HG03108 (cell line): ENCODE measurements at regions not wholly inside any gene's neighbourhood (a gene's known extent, or its start where the extent isn't known, plus 50 kb on each side); places are given as distances from the start of the nearest gene placed in this dataset.

Experiments
- ATAC-seq: cut with Tn5 transposase; IDR thresholded peaks from one replicate; pipeline ENCODE4 v1.9.1; 2021; ENCODE audit warnings: moderate library complexity; ENCODE audit not compliant: unreplicated experiment

DNA sequence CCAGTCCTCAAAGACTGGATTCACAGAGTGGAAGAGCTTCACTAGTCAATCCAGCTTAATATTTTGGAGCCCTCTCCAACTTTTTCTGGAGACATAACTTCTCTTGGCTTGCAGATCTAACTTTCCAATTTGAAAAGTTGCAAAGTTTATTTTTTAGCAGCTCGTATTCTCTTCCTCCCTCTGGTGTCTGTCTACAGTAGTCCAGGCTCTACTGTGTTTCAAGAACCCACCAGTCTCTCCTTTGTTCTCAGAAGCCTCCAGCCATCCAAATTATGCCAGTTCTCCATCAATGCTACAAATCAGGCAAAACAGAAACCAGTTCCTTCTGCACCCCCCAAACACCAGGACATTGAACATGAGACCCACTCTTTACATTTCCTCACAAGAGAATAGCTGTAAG, 376.1 kb upstream of the OPRM1 start:
- ATAC-seq: no peak

DNA sequence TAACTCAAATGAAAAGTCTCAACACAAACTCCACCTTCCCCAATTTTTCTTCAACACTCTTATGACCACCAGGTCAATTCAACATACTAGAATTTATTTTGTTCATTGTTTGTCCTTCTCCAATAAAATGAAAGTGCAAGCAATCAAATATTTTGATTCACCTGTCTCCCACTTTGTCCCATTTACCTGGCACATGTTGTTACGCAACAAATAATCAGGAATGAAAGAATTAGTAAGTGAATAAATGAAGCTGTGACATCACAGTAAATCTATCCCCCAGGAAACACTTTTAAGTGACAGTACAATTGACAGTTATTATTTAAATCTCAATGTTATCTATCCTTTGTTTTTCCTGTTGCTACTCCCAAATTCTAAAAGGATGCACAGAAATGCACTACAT, 393.7 kb upstream of the OPRM1 start:
- ATAC-seq: no peak

- ATAC-seq: no peak
Observed at GRCh38 chr6:153644000-153644399, 395.0 kb upstream of the OPRM1 start.

DNA sequence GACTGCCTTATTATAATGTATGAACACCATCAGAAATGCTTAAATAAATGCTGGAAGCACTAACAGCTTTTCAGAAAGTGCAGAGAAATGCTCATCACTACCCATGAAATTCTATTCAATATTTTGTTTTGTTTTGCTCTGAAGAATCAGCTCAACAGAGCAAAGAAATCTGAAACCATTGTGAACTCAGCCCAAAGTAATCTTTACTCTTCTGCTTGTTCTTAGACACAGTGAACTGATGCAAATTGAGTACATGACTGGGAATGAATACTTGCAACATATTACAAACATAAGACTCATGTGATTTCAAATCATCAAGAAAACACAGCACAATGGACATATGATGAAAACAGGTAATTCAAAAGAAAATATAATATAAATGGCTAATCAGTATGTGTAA, 404.6 kb upstream of the OPRM1 start:
- no peak for ATAC-seq

- ATAC-seq: no peak
Observed at GRCh38 chr6:153625089-153625488, 414.0 kb upstream of the OPRM1 start.

- no peak for ATAC-seq
Observed at GRCh38 chr6:153624528-153624927, 414.5 kb upstream of the OPRM1 start.

DNA sequence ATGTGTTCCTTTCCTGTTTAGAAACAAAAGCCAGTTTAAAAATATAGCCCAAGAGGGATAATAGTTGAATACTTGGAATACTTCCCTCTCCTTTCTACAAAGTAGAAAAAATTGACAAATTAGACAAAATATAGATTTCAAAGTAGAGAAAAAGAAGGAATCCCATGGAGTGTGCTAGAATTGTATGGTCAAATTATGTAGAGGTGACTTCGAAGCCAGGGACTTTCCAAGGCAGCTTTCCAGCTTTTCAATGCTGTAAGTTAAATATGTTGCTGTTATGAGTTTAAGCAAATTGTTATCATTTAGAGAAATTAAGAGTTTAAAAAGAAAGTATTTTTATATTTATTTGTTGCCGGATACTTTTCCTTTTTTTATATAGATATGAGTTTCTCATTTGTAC, 415.5 kb upstream of the OPRM1 start:
- ATAC-seq: no peak

- ATAC-seq: no peak
Observed at GRCh38 chr6:153621491-153621890, 417.5 kb upstream of the OPRM1 start.

- ATAC-seq: no peak
Observed at GRCh38 chr6:153621070-153621469, 418.0 kb upstream of the OPRM1 start.

DNA sequence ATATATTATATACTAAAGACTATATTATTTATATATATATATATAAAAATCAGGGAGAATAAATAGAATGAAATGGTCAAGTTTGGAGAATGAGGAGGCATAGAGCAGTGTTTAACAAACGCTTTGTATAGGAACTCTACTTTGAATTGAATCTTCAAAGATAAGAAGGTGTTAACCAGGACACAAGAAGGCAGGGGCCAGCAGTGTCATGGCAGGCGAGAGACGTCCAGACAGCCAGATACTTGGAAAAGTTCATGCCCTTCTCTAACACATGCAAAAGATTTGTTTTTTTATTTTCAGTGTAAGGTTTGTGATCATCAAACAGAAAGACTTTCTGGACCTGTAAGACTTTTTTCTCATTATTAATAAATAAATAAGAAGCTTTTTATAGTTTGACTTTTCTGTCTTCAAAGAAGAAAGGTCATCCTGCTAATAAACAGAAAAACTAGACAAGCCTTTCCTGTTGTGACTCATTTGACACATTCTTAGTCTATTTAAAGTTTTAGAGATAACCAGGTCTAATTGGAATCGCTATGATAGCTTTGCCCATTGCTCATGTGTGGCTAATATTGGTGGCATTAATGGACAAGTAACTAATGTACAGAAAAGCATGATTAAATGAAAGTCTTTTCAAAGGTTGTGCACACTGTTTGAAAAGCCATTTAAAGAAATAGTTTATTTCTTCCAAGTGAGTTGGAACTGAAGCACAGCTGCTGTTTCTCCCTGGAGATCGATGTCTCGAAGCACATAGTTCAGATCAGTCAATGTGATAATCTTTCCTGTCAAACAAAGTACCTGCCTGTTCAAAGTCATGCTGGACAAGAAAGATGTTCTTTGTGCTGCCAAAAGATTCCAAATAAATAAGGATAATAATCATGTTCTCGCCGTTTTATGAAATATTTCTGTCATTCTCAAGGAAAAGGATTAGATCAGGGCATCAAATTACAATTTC, 420.4 kb upstream of the OPRM1 start:
- no peak for ATAC-seq

- ATAC-seq: no peak
Observed at GRCh38 chr6:153616506-153616905, 422.5 kb upstream of the OPRM1 start.

- ATAC-seq: no peak
Observed at GRCh38 chr6:153613719-153614455, 425.2 kb upstream of the OPRM1 start.

DNA sequence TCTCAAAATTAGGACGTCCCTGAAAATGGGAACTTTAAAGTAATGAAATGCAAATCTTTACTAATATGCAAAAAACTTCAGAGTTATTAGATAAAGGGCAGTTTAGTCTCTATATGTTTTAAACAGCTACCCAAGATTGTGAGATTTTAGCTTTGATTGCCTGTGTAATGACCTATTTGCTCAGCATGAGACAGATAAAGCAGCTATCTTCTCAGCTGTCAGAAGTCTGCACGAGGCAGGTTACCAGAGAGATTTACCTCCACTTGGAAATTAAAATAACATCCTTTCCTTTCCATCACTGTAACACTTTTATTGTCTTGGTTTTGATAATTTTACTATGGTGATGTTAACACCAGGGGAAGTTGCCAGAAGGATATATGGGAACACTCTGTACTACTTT, 436.6 kb upstream of the OPRM1 start:
- no peak for ATAC-seq

DNA sequence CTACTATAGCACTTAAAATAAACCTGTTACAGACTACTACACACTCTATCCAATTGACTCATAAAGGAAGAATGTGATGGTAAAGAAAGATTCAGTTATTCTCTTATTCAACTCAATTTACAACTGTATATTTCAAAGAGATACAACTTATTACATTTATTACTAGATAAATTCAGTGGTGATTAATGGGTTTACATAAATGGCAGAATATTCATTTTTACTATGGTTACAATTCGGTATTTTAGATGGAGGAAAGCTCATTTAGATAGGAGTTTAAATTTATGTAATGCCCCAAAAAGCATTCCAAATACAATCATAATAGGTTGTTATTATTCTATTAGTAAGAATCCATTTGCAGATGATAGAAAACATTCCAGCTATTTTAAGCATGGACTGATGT, 439.1 kb upstream of the OPRM1 start:
- no peak for ATAC-seq

DNA sequence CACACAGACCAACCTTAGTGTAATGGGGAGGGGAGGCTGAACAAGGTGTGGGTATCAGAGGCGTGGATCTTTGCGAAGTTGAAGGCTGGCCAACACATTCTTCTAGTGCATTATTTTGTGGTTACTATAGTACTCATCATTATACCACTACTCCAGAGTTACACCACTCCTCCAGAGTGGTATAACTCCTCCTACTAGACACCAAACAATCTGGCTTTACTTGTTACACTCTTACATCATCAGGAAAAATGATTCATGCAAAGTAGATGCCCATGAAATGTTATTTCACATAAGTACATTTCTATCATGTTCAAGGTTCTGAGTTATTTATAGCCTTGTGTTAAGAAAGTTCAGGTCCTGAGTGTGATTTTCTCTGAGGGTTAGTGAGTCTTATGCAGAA, 443.1 kb upstream of the OPRM1 start:
- ATAC-seq: no peak

DNA sequence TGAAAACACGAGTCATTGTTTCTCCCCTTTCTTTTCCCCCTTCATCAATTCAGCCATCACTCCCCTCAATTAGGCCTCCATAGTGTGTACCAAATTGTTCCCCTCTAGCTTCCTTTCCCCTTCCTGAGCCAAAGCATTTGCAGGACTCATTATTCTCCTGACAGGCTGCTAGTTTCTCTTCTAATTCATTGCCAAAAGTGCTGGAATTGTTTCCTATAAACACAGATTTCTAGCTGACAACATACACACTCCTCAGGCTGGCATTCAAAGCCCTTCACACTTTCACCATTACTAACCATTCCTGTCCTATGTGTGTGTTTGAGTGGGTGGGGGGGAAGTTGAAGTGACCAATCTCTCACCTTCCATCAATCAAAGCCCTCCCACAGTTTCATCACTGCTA, 444.2 kb upstream of the OPRM1 start:
- no peak for ATAC-seq

DNA sequence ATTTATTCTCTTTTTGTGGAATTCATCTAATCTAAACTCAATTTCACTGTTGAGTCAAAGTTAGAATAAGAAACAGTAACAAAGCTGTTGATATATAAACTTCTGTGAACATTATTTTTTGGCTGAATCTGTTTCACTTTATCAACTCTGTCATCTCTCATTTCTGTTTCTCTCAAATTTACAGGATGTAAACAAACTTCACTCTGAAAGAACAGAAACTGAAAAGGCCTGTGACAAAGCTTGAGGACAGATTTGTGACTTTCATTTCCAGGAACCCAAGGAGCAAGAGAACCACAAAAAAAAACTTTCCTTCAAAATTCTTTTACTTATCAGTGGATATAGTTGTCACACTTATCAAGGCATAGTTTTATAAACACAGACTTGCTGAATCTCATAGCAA, 447.9 kb upstream of the OPRM1 start:
- no peak for ATAC-seq

GRCh38 chr6:153590411-153590810, 448.6 kb upstream of the OPRM1 start:
- ATAC-seq: no peak

GRCh38 chr6:153588330-153588729, 450.7 kb upstream of the OPRM1 start:
- no peak for ATAC-seq

DNA sequence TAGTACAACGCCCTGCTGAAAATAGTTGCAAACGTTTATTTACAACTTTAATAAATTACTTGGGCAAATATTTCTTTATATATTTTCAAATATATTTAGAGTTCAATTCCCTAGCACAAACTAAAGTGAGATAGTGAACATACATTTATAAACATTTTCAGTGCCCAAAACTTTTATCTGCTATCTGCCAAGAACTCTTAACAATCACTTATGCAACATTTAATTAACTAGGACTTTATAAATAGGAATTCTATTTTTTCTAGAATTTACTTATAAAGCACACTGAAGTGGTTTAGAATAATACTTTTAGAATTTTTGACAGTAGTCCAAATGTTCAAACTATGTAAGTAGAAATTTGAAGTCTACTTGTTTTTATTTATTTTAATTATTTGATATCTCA, 452.6 kb upstream of the RGS17 start:
- no peak for ATAC-seq

DNA sequence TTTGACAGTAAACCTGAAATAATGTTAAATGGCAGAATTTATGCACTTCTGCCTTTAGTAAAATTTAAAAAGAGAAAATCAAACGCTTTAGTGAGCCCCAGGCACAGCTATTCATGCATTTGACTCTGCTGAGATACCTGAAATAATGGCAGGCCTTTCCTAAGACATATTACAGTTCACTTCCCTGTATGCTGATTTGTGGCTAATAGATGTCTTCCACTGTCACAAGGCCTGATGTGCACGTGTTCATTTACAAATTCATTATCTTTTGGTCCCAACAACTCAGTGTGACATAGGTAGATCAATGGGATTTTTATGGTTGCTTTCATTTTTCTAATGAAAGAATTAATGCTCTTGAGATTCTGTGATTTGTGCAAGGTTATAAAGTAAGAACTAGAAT, 449.7 kb upstream of the RGS17 start:
- ATAC-seq: no peak

DNA sequence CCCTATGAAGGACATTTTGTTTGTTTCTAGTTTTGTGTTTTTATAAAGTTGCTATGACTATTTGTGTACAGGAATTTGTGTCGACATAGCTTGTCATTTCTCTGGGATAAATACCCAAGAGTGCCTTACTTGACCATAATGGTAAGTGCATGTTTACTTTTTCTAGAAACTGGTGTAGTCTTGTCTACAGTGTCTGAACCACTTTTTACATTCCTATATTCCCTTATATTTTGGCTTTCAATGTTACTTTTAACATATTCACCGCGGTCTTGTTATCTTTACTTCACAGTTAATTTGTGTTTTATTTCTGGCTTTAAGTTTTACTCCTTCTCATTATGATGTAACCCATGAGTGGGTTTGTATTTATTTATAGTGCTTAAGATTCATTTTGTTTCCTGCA, 444.4 kb upstream of the RGS17 start:
- ATAC-seq: no peak
